Endothelial cell (in vitro differentiated cells): ENCODE measurements at regions not wholly inside any gene's neighbourhood (a gene's known extent, or its start where the extent isn't known, plus 50 kb on each side); places are given as distances from the start of the nearest gene placed in this dataset.

Experiments
- DNase-seq: peaks from one replicate; pipeline ENCODE4 v3.0.0; 2021; ENCODE audit warnings: low spot score
- H3K27ac Mint-ChIP-seq: one replicate; pipeline ENCODE4 v1.8.0; 2021; ENCODE audit warnings: mixed read lengths, inconsistent platforms; ENCODE audit not compliant: unreplicated experiment
- H3K27me3 Mint-ChIP-seq: one replicate; pipeline ENCODE4 v1.8.0; 2021; ENCODE audit warnings: mild to moderate bottlenecking, moderate library complexity, mixed read lengths, inconsistent platforms; ENCODE audit not compliant: unreplicated experiment
- H3K36me3 Mint-ChIP-seq: one replicate; pipeline ENCODE4 v1.8.0; 2021; ENCODE audit warnings: mild to moderate bottlenecking, low read depth, mixed read lengths, inconsistent platforms; ENCODE audit not compliant: unreplicated experiment
- H3K4me1 Mint-ChIP-seq: one replicate; pipeline ENCODE4 v1.8.0; 2021; ENCODE audit warnings: mild to moderate bottlenecking, mixed read lengths, inconsistent platforms; ENCODE audit not compliant: unreplicated experiment
- H3K4me3 Mint-ChIP-seq: one replicate; pipeline ENCODE4 v1.8.0; 2021; ENCODE audit warnings: mild to moderate bottlenecking, mixed read lengths, inconsistent platforms; ENCODE audit not compliant: unreplicated experiment
- H3K9me3 Mint-ChIP-seq: one replicate; pipeline ENCODE4 v1.8.0; 2021; ENCODE audit warnings: mixed read lengths, inconsistent platforms; ENCODE audit not compliant: unreplicated experiment
- TF ChIP-seq, protein P1 (sequence below): fragments of 200-600 bp; sonication (generic); IDR thresholded peaks from one replicate; pipeline ENCODE4 v1.5.0; 2021; ENCODE audit warnings: antibody characterized with exemption; ENCODE audit not compliant: unreplicated experiment

DNA sequence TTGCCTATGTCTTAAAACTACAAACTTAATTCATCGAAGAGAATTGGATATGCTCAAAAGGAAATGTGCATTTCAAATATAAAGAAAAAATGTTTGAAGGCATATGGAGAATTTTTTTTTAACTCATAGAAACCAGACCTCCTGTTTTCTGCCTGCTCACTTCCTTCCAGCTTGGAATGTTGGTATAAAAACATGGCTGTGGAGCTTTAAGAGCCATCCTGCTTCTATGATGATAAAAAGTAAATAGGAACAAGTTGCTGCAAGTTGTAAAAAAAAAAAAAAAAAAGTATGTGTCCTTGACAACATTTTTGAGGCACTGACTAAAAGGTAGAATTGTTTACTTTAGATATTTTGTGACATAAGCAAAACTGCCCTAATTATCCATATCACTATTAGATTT, 1230.7 kb downstream of the PCDH9 start:
- Mint-ChIP-seq H3K36me3 (no peaks in the 10 kb centered on the region), H3K27ac (no peak overlapping the region), H3K27me3 (no peaks in the 10 kb centered on the region), H3K9me3 (no peaks in the 10 kb centered on the region), H3K4me1 (no peaks in the 10 kb centered on the region), H3K4me3 (no peak overlapping the region)
- DNase-seq = no peak
- TF ChIP-seq, protein P1, sequence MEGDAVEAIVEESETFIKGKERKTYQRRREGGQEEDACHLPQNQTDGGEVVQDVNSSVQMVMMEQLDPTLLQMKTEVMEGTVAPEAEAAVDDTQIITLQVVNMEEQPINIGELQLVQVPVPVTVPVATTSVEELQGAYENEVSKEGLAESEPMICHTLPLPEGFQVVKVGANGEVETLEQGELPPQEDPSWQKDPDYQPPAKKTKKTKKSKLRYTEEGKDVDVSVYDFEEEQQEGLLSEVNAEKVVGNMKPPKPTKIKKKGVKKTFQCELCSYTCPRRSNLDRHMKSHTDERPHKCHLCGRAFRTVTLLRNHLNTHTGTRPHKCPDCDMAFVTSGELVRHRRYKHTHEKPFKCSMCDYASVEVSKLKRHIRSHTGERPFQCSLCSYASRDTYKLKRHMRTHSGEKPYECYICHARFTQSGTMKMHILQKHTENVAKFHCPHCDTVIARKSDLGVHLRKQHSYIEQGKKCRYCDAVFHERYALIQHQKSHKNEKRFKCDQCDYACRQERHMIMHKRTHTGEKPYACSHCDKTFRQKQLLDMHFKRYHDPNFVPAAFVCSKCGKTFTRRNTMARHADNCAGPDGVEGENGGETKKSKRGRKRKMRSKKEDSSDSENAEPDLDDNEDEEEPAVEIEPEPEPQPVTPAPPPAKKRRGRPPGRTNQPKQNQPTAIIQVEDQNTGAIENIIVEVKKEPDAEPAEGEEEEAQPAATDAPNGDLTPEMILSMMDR = no peak

GRCh38 chr13:65990684-65991083, 1239.5 kb downstream of the PCDH9 start:
- TF ChIP-seq, protein P1 = no peak
- no peak overlapping the region for H3K27ac Mint-ChIP-seq
- no peak overlapping the region for H3K4me3 Mint-ChIP-seq
- H3K27me3 Mint-ChIP-seq = no peaks in the 10 kb centered on the region
- no peaks in the 10 kb centered on the region for H3K36me3 Mint-ChIP-seq
- H3K9me3 Mint-ChIP-seq = no peaks in the 10 kb centered on the region
- DNase-seq = no peak
- no peaks in the 10 kb centered on the region for H3K4me1 Mint-ChIP-seq

DNA sequence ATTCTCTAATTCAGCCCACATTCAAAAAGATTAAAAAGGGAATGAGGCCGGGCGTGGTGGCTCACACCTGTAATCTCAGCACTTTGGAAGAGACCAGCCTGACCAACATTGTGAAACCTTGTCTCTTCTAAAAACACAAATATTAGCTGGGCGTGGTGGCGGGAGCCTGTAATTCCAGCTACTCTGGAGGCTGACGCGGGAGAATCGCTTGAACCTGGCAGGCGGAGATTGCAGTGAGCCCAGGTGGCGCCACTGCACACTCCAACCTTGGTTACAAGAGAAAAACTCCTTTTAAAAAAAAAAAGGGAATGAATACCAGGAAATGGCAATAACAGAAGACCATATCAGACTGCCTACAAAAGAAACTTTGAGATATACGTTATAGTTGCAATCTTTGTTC, 1244.5 kb downstream of the PCDH9 start:
- H3K4me1 Mint-ChIP-seq = no peaks in the 10 kb centered on the region
- no peak overlapping the region for H3K4me3 Mint-ChIP-seq
- TF ChIP-seq, protein P1 = no peak
- no peaks in the 10 kb centered on the region for H3K9me3 Mint-ChIP-seq
- DNase-seq = peak; percentile 28
- no peak overlapping the region for H3K27ac Mint-ChIP-seq
- no peaks in the 10 kb centered on the region for H3K27me3 Mint-ChIP-seq
- no peaks in the 10 kb centered on the region for H3K36me3 Mint-ChIP-seq

DNA sequence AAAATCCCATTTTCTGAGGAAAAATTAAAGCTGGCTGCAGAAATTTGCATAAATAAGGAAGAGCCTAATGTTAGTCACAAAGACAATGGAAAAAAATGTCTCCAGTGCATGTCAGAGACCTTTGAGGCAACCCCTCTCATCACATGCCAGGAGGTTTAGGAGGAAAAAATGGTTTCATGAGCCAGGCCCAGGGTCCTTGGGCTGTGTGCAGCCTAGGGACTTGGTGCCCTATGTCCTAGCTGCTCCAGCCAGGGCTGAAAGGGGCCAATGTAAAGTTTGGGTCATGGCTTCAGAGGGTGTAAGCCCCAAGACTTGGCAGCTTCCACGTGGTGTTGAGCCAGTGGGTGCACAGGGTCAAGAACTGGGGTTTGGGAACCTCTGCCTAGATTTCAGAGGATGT, 1252.6 kb downstream of the PCDH9 start:
- Mint-ChIP-seq H3K27me3 (no peaks in the 10 kb centered on the region), H3K4me3 (no peak overlapping the region), H3K4me1 (no peaks in the 10 kb centered on the region), H3K9me3 (no peaks in the 10 kb centered on the region), H3K36me3 (no peaks in the 10 kb centered on the region), H3K27ac (no peak overlapping the region)
- TF ChIP-seq, protein P1 = no peak
- no peak for DNase-seq

GRCh38 chr13:65971541-65971940, 1258.6 kb downstream of the PCDH9 start:
- H3K4me3 Mint-ChIP-seq = no peak overlapping the region

More at GRCh38 chr13:65971541-65971940, 1258.6 kb downstream of the PCDH9 start:
- H3K27ac Mint-ChIP-seq = no peak overlapping the region
- no peak for DNase-seq
- no peaks in the 10 kb centered on the region for H3K36me3 Mint-ChIP-seq
- no peaks in the 10 kb centered on the region for H3K27me3 Mint-ChIP-seq
- no peaks in the 10 kb centered on the region for H3K9me3 Mint-ChIP-seq
- no peaks in the 10 kb centered on the region for H3K4me1 Mint-ChIP-seq
- TF ChIP-seq, protein P1 = no peak
